ENCODE measurements at regions not wholly inside any gene's neighbourhood (a gene's known extent, or its start where the extent isn't known, plus 50 kb on each side); places are given as distances from the start of the nearest gene placed in this dataset.

- H3K27ac ChIP-seq, result no peak overlapping the region
- no peak for TF ChIP-seq CTCF (conservative IDR thresholded peaks at IDR 0.05)
Measured at GRCh38 chrX:144849141-144849540, 398.2 kb upstream of the SPANXN1 start.

GRCh38 chrX:144896323-144896722 is 351.0 kb upstream of the SPANXN1 start:
- TF ChIP-seq CTCF (conservative IDR thresholded peaks at IDR 0.05), result peak; percentile 46
- H3K27ac ChIP-seq, result no peak overlapping the region

GRCh38 chrX:144901521-144901920 is 345.8 kb upstream of the SPANXN1 start:
- no peak overlapping the region for H3K27ac ChIP-seq
- no peak for TF ChIP-seq CTCF (conservative IDR thresholded peaks at IDR 0.05)

- no peak overlapping the region for H3K27ac ChIP-seq
- no peak for TF ChIP-seq CTCF (conservative IDR thresholded peaks at IDR 0.05)
Measured at GRCh38 chrX:144916785-144917184, 330.5 kb upstream of the SPANXN1 start.

GRCh38 chrX:144918936-144919335 is 328.4 kb upstream of the SPANXN1 start:
- no peak for TF ChIP-seq CTCF (conservative IDR thresholded peaks at IDR 0.05)
- H3K27ac ChIP-seq, result no peak overlapping the region

- no peak overlapping the region for H3K27ac ChIP-seq
- no peak for TF ChIP-seq CTCF (conservative IDR thresholded peaks at IDR 0.05)
Measured at GRCh38 chrX:144946666-144947065, 300.6 kb upstream of the SPANXN1 start.

Measured in VCaP (cell line).